Upper lobe of left lung (tissue), 4 donors: ENCODE measurements at regions not wholly inside any gene's neighbourhood (a gene's known extent, or its start where the extent isn't known, plus 50 kb on each side); places are given as distances from the start of the nearest gene placed in this dataset.

Experiments used
- CTCF ChIP-seq, 6 experiments: fragments of 450-650 bp in 4 of 6; fragments of 200-600 bp in 2 of 6; sonication (generic) in 2 of 6; IDR thresholded peaks; one replicate each; pipeline ENCODE4 v1.5.1; 2016 to 2019; ENCODE audit warnings: antibody characterized with exemption in 6 of 6
- POLR2A ChIP-seq, 4 donors: fragments of 450-650 bp; IDR thresholded peaks; one replicate each; pipeline ENCODE4 v1.5.1; 2016 to 2017; ENCODE audit warnings: antibody characterized with exemption in 4 of 4, mild to moderate bottlenecking in 2 of 4
- POLR2AphosphoS5 ChIP-seq, 2 donors: sonication (generic); formaldehyde crosslinking; IDR thresholded peaks; one replicate each; pipeline ENCODE4 v1.5.1; 2017; ENCODE audit warnings: antibody characterized with exemption in 2 of 2

GRCh38 chr6:85275338-85275985 lies 174.4 kb upstream of the NT5E start:
- TF ChIP-seq CTCF (IDR thresholded peaks at IDR 0.05) (no peak), POLR2AphosphoS5 (IDR thresholded peaks at IDR 0.05) (no peak), POLR2A (IDR thresholded peaks at IDR 0.05) (no peak)
